HG03432 (cell line): ENCODE measurements at regions not wholly inside any gene's neighbourhood (a gene's known extent, or its start where the extent isn't known, plus 50 kb on each side); places are given as distances from the start of the nearest gene placed in this dataset.
"Not testable (repeated sequence)": the region's sequence is repeated elsewhere in the genome, so short reads cannot be mapped to it uniquely, and the experiment has no call there.

Experiments used
- ATAC-seq: cut with Tn5 transposase; IDR thresholded peaks from one replicate; pipeline ENCODE4 v1.9.1; 2021; ENCODE audit warnings: mild to moderate bottlenecking, moderate library complexity; ENCODE audit not compliant: unreplicated experiment

DNA sequence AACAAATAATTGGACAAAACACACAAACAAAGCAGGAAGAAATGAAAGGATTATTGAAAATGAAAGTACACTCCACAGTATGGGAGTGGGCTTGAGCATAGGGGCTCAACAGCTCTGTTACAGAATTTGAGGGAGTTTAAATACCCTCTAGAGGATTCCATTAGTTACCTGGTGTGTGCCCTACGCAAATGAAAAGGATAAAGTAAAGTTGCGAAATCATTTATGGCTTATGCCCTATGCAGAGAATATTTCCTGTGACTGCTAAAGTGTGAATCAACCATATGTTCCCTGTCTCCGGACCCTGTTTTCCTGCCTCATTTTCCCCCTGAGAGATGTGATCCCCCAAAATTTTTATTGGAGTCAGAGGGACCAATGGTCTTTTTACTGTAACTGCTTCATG is 634.6 kb upstream of the CNTNAP2 start:
- ATAC-seq, result no peak

DNA sequence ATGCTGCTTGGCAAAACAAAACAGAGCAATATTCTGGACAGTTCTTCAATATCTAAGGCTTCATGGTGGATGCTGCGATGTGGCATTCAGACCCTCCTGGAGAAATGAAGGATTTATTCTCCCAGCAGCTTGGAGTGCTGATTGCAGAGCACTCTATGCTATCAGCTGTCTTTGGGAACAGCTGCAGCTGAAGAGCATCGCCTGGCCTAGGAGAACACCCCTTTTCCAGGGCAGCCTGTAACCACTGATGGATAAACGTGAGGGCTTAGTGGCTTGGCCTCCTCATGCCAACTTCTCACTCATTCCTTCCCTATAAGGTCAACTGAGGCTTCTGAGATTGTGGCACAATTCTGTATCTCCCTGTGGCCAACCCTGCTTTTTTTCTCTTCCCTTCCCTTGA is 638.1 kb upstream of the CNTNAP2 start:
- no peak for ATAC-seq

DNA sequence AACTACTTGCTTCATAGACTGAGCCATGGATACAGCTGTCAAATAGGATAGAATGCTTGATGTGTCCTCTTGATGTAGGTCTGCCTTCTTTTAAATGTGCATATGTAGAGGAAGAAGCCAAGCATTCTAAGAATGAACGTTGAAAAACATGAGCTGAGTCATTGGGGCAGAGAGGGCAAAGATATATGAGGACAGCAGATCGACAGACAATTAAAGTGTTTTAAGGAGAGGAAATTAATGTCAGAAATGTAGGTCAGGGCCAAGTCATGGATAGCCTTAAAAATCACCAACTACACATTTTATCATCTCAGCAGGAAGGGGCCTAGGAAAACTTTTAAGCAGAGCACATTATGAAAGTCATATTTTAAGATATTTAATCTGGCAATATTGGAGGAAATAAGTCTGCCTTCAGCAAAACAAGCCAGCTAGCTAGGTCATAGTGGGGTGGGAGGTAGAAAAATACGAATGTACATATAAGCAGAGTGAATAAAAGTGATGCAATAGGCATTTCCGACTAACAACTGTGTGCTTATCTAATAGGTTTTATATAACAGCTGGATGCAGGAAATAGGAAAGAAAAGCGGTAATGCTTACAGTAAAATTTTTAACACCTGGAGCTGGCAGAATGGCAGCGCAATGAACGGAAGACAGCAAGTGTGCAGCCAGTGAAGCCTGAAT is 638.3 kb upstream of the TPK1 start:
- no peak for ATAC-seq

DNA sequence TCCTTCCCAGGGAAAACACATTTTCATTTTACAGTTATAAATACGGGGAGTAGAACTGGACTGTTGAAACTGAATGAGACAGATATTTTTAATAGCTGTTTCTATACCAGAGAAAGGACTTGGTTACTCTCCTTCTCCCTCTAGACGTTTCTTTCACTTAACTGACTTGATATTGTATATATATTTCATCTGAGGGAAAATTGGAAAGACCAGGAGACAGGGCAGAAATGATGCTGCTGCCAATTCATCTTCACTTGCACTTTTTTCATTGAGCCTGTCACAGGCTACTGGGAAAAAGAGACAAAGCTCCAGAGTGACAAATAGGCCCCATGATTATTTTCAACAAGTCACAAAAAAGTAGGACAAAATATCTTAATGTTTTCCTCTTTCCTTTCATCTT is 636.0 kb upstream of the TPK1 start:
- no peak for ATAC-seq

DNA sequence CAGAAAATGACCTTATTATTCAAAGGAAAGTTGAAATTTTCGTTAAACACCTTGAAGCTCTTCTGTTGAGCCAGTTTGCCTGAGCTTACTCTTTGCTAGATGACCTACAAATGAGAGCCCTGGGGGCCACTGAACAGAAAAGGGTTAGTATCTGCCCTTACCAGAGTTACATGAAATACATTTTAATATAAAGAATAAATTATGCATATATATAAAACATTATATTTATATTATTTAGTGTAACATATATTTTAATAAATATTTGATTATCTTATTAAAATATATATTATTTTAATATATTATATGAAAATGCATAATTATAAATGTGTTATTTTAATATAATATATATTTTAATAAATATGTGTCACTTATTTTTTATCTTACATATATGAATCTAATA is 628.4 kb upstream of the TPK1 start:
- no peak for ATAC-seq

DNA sequence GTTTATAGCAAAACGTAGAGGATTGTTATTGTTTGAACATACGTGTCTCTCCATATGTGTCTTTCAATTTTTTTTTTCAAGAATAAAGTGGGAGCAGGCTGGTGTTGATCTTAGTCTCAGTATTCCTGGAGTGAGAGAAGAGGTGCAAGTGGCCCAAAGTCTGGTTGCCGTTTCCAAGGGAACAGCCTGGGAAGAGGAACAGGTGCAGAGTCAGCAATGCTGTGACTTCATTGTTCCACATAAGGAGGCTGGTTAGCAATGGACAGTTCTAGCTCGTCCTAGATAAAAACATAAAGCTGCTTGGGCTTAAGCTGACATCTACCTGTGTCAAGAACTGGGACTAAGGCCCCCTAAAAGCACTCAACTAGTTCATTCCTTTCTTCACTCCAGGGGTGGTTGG is 626.6 kb upstream of the TPK1 start:
- ATAC-seq, result no peak

DNA sequence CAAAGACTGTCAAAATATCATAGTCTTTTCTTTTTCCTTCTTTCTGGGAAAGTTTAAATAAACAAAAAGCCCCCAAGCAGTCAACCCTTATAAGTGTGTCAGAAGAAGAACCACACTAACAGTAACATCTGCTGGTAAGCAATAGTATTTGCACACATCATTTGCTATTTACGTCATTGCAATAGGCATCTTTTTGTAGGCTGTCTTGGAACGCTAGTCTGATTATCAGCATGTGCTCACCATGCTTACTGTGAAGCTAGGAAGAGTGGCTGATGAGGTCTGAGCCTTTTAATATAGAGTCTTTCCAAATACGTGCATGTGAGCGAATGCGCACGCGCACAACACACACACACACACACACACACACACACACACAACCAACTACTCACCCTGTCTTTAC is 599.0 kb upstream of the TPK1 start:
- ATAC-seq, result no peak

- peak; percentile 88 for ATAC-seq
These were observed 596.0 kb upstream of the TPK1 start for GRCh38 chr7:145431834-145432233.

DNA sequence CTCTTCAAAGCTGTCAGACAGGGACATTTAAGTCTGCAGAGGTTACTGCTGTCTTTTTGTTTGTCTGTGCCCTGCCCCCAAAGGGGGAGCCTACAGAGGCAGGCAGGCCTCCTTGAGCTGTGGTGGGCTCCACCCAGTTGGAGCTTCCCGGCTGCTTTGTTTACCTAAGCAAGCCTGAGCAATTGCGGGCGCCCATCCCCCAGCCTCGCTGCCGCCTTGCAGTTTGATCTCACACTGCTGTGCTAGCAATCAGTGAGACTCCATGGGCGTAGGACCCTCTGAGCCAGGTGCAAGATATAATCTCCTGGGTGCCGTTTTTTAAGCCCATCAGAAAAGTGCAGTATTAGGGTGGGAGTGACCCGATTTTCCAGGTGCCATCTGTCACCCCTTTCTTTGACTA is 582.6 kb upstream of the TPK1 start:
- not testable (repeated sequence) for ATAC-seq

GRCh38 chr7:145411066-145411465 is 575.2 kb upstream of the TPK1 start:
- ATAC-seq, result no peak

- no peak for ATAC-seq
These were observed 562.9 kb upstream of the TPK1 start for GRCh38 chr7:145398758-145399157.

- ATAC-seq, result no peak
These were observed 558.3 kb upstream of the TPK1 start for GRCh38 chr7:145394126-145394525.

DNA sequence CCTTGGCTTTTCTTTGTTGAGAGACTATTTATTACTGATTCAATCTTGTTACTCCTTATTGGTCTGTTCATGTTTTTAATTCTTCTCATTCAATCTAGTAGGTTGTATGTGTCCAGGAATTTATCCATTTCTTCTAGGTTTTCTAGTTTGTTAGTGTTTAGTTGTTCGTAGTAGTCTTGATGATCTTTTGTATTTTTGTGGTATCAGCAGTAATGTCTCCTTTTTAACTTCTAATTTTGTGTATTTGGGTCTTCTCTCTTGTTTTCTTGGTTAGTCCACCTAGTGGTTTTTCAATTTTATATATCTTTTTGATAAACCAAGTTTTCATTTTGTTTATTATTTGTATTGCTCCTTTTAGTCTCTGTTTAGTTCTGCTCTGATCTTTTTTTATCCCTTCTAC is 546.9 kb upstream of the TPK1 start:
- no peak for ATAC-seq

- ATAC-seq, result no peak
These were observed 542.3 kb upstream of the TPK1 start for GRCh38 chr7:145378197-145378596.

- no peak for ATAC-seq
These were observed 524.8 kb upstream of the TPK1 start for GRCh38 chr7:145360511-145361100.

DNA sequence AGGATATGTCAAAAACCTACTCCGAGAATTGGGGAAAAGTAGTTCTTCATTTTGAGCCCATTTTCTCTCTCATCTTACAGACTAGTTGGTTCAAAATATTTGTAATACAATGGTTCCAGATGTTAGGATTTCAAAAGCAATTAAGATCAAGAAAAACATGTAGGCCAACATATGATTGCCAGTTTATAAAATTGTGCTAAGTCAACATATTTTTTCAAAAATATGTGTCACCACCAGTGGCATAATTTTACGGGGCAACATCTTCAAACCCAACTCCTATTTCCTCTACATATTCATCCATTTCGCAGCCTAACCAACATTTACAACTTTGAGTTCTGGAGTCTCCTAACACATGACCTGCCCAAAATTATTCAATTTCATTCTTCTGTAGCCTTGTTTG is 514.5 kb upstream of the TPK1 start:
- no peak for ATAC-seq

DNA sequence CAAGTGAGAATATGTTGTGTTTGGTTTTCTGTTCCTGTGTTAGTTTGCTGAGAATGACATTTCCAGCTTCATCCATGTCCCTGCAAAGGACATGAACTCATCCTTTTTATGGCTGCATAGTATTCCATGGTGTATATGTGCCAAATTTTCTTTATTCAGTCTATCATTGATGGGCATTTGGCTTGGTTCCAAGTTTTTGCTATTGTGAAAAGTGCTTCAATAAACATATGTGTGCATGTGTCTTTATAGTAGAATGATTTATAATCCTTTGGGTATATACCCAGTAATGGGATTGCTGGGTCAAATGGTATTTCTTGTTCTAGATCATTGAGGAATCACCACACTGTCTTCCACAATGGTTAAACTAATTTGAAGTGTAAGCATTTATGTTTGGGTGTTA is 513.6 kb upstream of the TPK1 start:
- not testable (repeated sequence) for ATAC-seq

GRCh38 chr7:145347271-145347670 is 511.4 kb upstream of the TPK1 start:
- no peak for ATAC-seq

DNA sequence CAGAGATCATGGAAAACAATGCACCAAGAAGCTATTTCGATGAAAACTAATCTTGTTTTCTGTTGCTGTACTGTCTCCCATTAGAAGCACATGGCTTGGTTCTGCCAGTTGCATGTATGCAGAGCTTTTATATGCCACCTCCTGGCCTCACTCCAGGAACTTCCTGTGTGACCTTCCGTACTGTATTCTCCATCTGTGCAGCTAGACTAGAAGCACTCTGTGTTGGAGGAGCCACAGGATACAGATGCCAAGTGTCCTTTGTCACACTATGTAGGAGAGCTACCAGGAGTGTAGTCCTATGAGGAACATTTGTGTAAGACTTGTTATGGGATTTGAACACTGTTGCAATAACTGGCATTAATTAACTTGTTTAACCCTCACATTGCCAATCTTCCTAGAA is 503.5 kb upstream of the TPK1 start:
- no peak for ATAC-seq

DNA sequence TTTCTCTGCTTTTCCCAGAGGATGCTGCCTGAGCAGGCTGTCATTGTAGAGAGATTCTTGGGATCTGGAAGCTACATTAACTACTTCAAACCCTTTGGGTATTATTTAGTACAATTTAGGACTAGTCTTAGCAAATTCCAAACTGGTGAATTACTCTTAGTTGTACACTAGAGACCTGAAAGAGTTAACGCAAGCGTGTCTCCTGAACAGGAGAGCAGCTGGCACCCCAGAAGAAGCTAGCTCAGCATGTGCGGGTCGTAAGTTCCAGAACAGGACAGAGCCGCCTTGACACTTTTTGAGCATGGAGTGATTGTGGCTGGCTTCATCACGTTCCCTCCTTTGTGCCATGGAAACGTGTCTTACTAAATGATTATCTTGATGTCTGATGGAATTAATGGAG is 495.7 kb upstream of the TPK1 start:
- ATAC-seq, result no peak

DNA sequence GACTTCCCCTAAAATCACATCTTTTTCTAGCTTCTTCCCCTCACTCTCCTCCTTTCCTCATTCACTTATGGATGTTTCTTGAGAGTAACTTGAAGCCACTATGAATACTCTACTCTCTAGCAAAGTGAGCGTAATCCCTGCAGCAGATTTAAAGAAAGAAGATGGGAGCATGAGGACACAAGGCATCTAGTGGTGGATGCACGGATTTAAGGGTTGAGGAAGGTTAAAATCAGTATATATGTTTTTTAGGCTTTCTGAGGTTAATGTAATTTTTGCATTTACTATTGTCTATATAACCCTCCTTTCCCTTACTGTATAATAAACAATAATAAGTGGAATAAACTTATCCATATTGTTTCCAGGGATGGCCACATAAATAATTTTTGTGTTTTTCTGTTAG is 495.2 kb upstream of the TPK1 start:
- ATAC-seq, result no peak

DNA sequence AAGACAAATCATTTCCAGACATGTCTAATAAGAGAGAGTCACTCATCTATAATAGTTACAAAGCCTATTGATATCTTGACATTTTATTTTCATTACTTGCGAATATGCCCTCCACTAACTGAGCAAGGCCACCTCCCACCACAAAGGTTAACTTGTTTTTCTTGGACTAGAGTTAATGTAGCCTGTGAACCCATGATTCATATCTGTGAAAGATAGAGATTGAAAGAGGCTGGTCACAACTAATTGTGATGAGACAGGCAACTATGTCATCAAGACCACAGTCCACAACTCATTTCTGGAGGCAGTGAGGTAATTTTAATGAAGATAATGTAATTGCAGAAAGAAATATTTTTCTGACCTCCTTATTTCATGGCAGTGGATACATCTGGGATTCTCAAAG is 491.8 kb upstream of the TPK1 start:
- no peak for ATAC-seq

DNA sequence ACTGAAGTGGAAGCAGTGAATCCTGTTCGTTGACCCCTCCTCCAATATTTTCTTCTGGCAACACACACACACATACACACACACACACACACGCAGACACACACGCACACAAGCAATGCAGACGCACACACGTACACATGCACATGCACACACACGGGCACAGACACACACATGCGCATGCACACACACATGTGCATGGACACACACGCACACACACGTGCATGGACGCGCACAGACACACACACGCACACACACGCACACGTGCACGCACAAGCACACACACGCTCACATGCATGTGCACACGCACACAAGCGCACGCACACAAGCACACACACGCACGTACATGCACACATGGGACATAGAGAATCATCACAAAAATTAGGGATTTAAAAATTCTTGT is 488.2 kb upstream of the TPK1 start:
- no peak for ATAC-seq
